IMR-90 (cell line): ENCODE measurements at regions not wholly inside any gene's neighbourhood (a gene's known extent, or its start where the extent isn't known, plus 50 kb on each side); places are given as distances from the start of the nearest gene placed in this dataset.

Source experiments
- ATAC-seq: fragments of 200-7000 bp; cut with Tn5 transposase; 2 replicates; pipeline ENCODE4 v1.9.1; 2020; ENCODE audit warnings: low read depth, mild to moderate bottlenecking, moderate library complexity
- BruUV-seq: library from RNA; stranded (reverse); fragments of 400-500 nt; replicated peaks from 2 replicates; lab custom pipeline; 2021; lab: Mats Ljungman, UMichigan
- CTCF ChIA-PET: fragments of 300-600 bp; formaldehyde crosslinking; extraction: SDS; loops from one replicate; lab custom pipeline; 2021; ENCODE audit warnings: antibody characterized with exemption; lab: Yijun Ruan, JAX
- POLR2A ChIA-PET: fragments of 300-600 bp; sonication (Branson Sonifier 250); formaldehyde crosslinking; loops from one replicate; lab custom pipeline; 2022; ENCODE audit warnings: antibody characterized with exemption; ENCODE audit not compliant: unreplicated experiment; lab: Charles Lee
- DNase-seq: peaks from one replicate; pipeline ENCODE4 v3.0.0; 2013
- H2AFZ ChIP-seq: replicated peaks from 2 replicates; pipeline ENCODE3; 2013; ENCODE audit warnings: low read length, mild to moderate bottlenecking; ENCODE audit not compliant: poor library complexity
- H2AK5ac ChIP-seq: 2 replicates; pipeline ENCODE4 v1.6.1; 2013; ENCODE audit warnings: low read depth, low read length, inconsistent platforms
- H2AK9ac ChIP-seq: replicated peaks from 2 replicates; pipeline ENCODE3; 2013; ENCODE audit warnings: mild to moderate bottlenecking, low read depth, low read length, moderate library complexity; ENCODE audit not compliant: poor library complexity
- H2BK120ac ChIP-seq: 2 replicates; pipeline ENCODE4 v1.6.1; 2013; ENCODE audit warnings: low read depth, low read length, inconsistent platforms
- H2BK15ac ChIP-seq: 3 replicates; pipeline ENCODE4 v1.6.1; 2013; ENCODE audit warnings: low read depth, low read length, inconsistent platforms
- H2BK20ac ChIP-seq: 2 replicates; pipeline ENCODE4 v1.6.1; 2013; ENCODE audit warnings: low read depth, mild to moderate bottlenecking, inconsistent platforms, low read length, moderate library complexity
- H2BK5ac ChIP-seq: 2 replicates; pipeline ENCODE4 v1.6.1; 2013; ENCODE audit warnings: mild to moderate bottlenecking, low read depth, low read length, inconsistent platforms; ENCODE audit not compliant: poor library complexity, severe bottlenecking
- H3K14ac ChIP-seq: replicated peaks from 2 replicates; pipeline ENCODE4 v1.6.1; 2013; ENCODE audit warnings: low read depth, low read length, inconsistent platforms
- H3K18ac ChIP-seq: 2 replicates; pipeline ENCODE4 v1.6.1; 2013; ENCODE audit warnings: low read depth, low read length, control low read depth
- H3K23ac ChIP-seq: 2 replicates; pipeline ENCODE4 v1.6.1; 2013; ENCODE audit warnings: low read depth, low read length, inconsistent platforms
- H3K27ac ChIP-seq: 2 replicates; pipeline ENCODE4 v1.5.1; 2013; ENCODE audit warnings: mild to moderate bottlenecking, control low read depth, low read length; ENCODE audit not compliant: insufficient read depth
- H3K27me3 ChIP-seq: 2 replicates; pipeline ENCODE4 v1.6.1; 2013; ENCODE audit warnings: low read length; ENCODE audit not compliant: control insufficient read depth, insufficient read depth
- H3K36me3 ChIP-seq: 2 replicates; pipeline ENCODE4 v1.6.1; 2013; ENCODE audit warnings: low read length, mixed read lengths; ENCODE audit not compliant: control insufficient read depth, insufficient read depth
- H3K4ac ChIP-seq: 2 replicates; pipeline ENCODE4 v1.6.1; 2013; ENCODE audit warnings: low read depth, low read length, inconsistent platforms
- H3K4me1 ChIP-seq: 2 replicates; pipeline ENCODE4 v1.6.1; 2013; ENCODE audit warnings: low read length, mixed read lengths; ENCODE audit not compliant: control insufficient read depth, insufficient read depth
- H3K4me2 ChIP-seq: 2 replicates; pipeline ENCODE4 v1.6.1; 2013; ENCODE audit warnings: low read depth, mild to moderate bottlenecking, control low read depth, low read length, moderate library complexity
- H3K4me3 ChIP-seq: 2 replicates; pipeline ENCODE4 v1.5.1; 2013; ENCODE audit warnings: low read depth, mild to moderate bottlenecking, control low read depth, low read length, moderate library complexity; ENCODE audit not compliant: insufficient read depth
- H3K56ac ChIP-seq: 2 replicates; pipeline ENCODE4 v1.6.1; 2013; ENCODE audit warnings: low read length, inconsistent platforms; ENCODE audit not compliant: insufficient read depth; ENCODE audit errors: extremely low read depth
- H3K79me1 ChIP-seq, 2 experiments: 2 replicates each; pipeline ENCODE4 v1.6.1; 2013; ENCODE audit warnings: low read length in 2 of 2, inconsistent platforms in 1 of 2, low read depth in 1 of 2
- H3K9ac ChIP-seq: 2 replicates; pipeline ENCODE4 v1.6.1; 2013; ENCODE audit warnings: low read depth, low read length, control low read depth
- H3K9me1 ChIP-seq: 2 replicates; pipeline ENCODE4 v1.6.1; 2013; ENCODE audit warnings: low read length, inconsistent platforms; ENCODE audit not compliant: insufficient read depth
- H3K9me3 ChIP-seq: 2 replicates; pipeline ENCODE4 v1.6.1; 2013; ENCODE audit warnings: low read length; ENCODE audit not compliant: control insufficient read depth, insufficient read depth
- H4K20me1 ChIP-seq: 2 replicates; pipeline ENCODE4 v1.6.1; 2013; ENCODE audit warnings: low read length, inconsistent platforms; ENCODE audit not compliant: insufficient read depth
- H4K5ac ChIP-seq: 2 replicates; pipeline ENCODE4 v1.6.1; 2013; ENCODE audit warnings: mild to moderate bottlenecking, low read depth, low read length, control low read depth
- H4K8ac ChIP-seq, 2 experiments: 2 replicates each; pipeline ENCODE4 v1.6.1; 2013; ENCODE audit warnings: low read depth in 2 of 2, low read length in 2 of 2, control low read depth in 1 of 2, inconsistent platforms in 1 of 2
- H4K91ac ChIP-seq: 2 replicates; pipeline ENCODE4 v1.6.1; 2013; ENCODE audit warnings: low read depth, low read length, inconsistent platforms; ENCODE audit not compliant: insufficient read depth
- CHD1 ChIP-seq: IDR thresholded peaks from 2 replicates; pipeline ENCODE4 v1.6.1; 2012; ENCODE audit warnings: low read depth, low read length, improper control_type of control experiment
- FOS ChIP-seq: fragments of 150-350 bp; IDR thresholded peaks from 2 replicates; pipeline ENCODE4 v1.6.1; 2016; ENCODE audit warnings: low read depth, low read length
- MAZ ChIP-seq: IDR thresholded peaks from 2 replicates; pipeline ENCODE4 v1.6.1; 2012; ENCODE audit warnings: low read depth, mild to moderate bottlenecking, low read length, improper control_type of control experiment, moderate library complexity, borderline replicate concordance
- RCOR1 ChIP-seq: IDR thresholded peaks from 2 replicates; pipeline ENCODE4 v1.6.1; 2012; ENCODE audit warnings: mild to moderate bottlenecking, low read length, improper control_type of control experiment; ENCODE audit not compliant: insufficient replicate concordance
- SMC3 ChIP-seq: fragments of 150-350 bp; IDR thresholded peaks from 2 replicates; pipeline ENCODE4 v1.6.1; 2016; ENCODE audit warnings: low read depth, mild to moderate bottlenecking, antibody characterized with exemption, low read length, moderate library complexity
- dilution Hi-C: fragments of 300-500 bp; cut with HindIII; formaldehyde crosslinking; loops from one replicate; pipeline ENCODE4 v1.14.3; 2018; ENCODE audit warnings: low sequenced_read_pairs; ENCODE audit not compliant: unreplicated experiment
- in situ Hi-C: fragments of 300-500 bp; cut with MboI; formaldehyde crosslinking; loops from 3 replicates; pipeline ENCODE4 v1.14.3; 2019; ENCODE audit warnings: low sequenced_read_pairs, inconsistent platforms, mixed read lengths
- intact Hi-C: fragments of 100-400 bp; cut with micrococcal nuclease; formaldehyde crosslinking; loops from 2 replicates; pipeline ENCODE4 v1.10.0; 2022

DNA sequence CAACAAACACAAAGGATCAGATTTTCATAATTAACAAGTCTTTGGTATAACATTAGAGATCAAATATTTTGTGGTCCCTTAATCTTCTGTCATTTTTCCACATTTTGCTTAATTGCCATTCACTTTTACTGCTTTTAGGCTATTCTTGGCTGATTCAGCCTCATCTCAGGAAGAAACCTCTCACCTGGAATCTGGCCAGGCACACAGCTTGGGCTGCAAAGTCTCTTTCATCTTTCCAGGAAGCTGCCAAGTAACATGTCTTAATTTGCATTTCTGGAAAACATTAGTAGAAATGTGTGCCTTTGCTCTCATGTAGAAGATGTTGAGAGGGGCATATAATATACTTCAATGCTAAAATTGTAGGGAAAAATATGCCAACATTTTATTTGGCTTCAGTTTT, 174.2 kb upstream of the STEAP4 start:
- ChIA-PET CTCF (no interaction called here), POLR2A (no interaction called here)
- Histone ChIP-seq H3K14ac (no peak overlapping the region), H2AK9ac (no peak overlapping the region), H3K9me3 (peaks cover 4% of the 10 kb centered on the region; the same call in 1 of the 2 replicates), H3K27ac (no peak overlapping the region), H3K23ac (no peak overlapping the region), H3K56ac (no peak overlapping the region), H3K4me3 (no peak overlapping the region), H2BK20ac (no peak overlapping the region), H2AFZ (no peak overlapping the region), H3K9me1 (no peaks in the 10 kb centered on the region), H3K27me3 (no peaks in the 10 kb centered on the region), H2BK5ac (no peak overlapping the region), H4K5ac (no peak overlapping the region), H3K4me1 (no peaks in the 10 kb centered on the region), H4K91ac (no peak overlapping the region), H3K9ac (no peak overlapping the region), H3K4me2 (no peak overlapping the region), H2AK5ac (no peak overlapping the region), H3K36me3 (no peaks in the 10 kb centered on the region), H2BK120ac (no peak overlapping the region), H4K8ac (no peak overlapping the region), H3K4ac (no peak overlapping the region), H3K18ac (no peak overlapping the region), H4K20me1 (no peaks in the 10 kb centered on the region), H3K79me1 (no peaks in the 10 kb centered on the region), H2BK15ac (no peak overlapping the region)
- no TSS peak for BruUV-seq
- no peak for DNase-seq
- TF ChIP-seq MAZ = no peak
- TF ChIP-seq SMC3 = no peak
- no peak for TF ChIP-seq RCOR1
- TF ChIP-seq FOS = no peak
- TF ChIP-seq CHD1 = no peak
- in situ Hi-C loops = no loop called here
- dilution Hi-C loops = no loop called here
- no peak for ATAC-seq
- intact Hi-C loops = no loop called here
